Adipocyte (in vitro differentiated cells): ENCODE measurements at regions not wholly inside any gene's neighbourhood (a gene's known extent, or its start where the extent isn't known, plus 50 kb on each side); places are given as distances from the start of the nearest gene placed in this dataset.

Source experiments
- DNase-seq: peaks from one replicate; pipeline ENCODE4 v3.0.0-alpha.2; 2015; ENCODE audit warnings: low read depth
- H3K27me3 ChIP-seq: replicated peaks from 2 replicates; pipeline ENCODE4 v1.7.0; 2013; ENCODE audit warnings: mild to moderate bottlenecking, low read length, moderate library complexity; ENCODE audit not compliant: control insufficient read depth, insufficient read depth
- H3K36me3 ChIP-seq: 2 replicates; pipeline ENCODE4 v1.7.0; 2013; ENCODE audit warnings: low read length, mild to moderate bottlenecking, moderate library complexity; ENCODE audit not compliant: control insufficient read depth, insufficient read depth, severe bottlenecking
- H3K4me1 ChIP-seq: 2 replicates; pipeline ENCODE4 v1.7.0; 2013; ENCODE audit warnings: mild to moderate bottlenecking, low read length, moderate library complexity; ENCODE audit not compliant: control insufficient read depth, insufficient read depth
- H3K4me3 ChIP-seq: 2 replicates; pipeline ENCODE4 v1.7.0; 2013; ENCODE audit warnings: mild to moderate bottlenecking, low read length, moderate library complexity
- H3K9ac ChIP-seq: 2 replicates; pipeline ENCODE4 v1.7.0; 2013; ENCODE audit warnings: mild to moderate bottlenecking, low read length, moderate library complexity
- H3K9me3 ChIP-seq: 2 replicates; pipeline ENCODE4 v1.7.0; 2013; ENCODE audit warnings: mild to moderate bottlenecking, low read length, moderate library complexity; ENCODE audit not compliant: control insufficient read depth

- Histone ChIP-seq H3K4me1 (no peaks in the 10 kb centered on the region), H3K27me3 (no peaks in the 10 kb centered on the region)
Measured at GRCh38 chr12:4089121-4089606, 184.4 kb upstream of the CCND2 start.

GRCh38 chr12:4088451-4088850 is 185.1 kb upstream of the CCND2 start:
- H3K4me1 ChIP-seq, result no peaks in the 10 kb centered on the region
- H3K9me3 ChIP-seq, result no peaks in the 10 kb centered on the region
- H3K9ac ChIP-seq, result no peak overlapping the region
- H3K4me3 ChIP-seq, result no peak overlapping the region
- H3K36me3 ChIP-seq, result no peaks in the 10 kb centered on the region
- no peaks in the 10 kb centered on the region for H3K27me3 ChIP-seq
- DNase-seq, result no peak

More at GRCh38 chr12:4089121-4089606, 184.4 kb upstream of the CCND2 start:
- Histone ChIP-seq H3K9me3 (no peaks in the 10 kb centered on the region), H3K4me3 (no peak overlapping the region), H3K36me3 (no peaks in the 10 kb centered on the region), H3K9ac (no peak overlapping the region)
- DNase-seq, result peak; percentile 41

GRCh38 chr12:4086481-4086880 is 187.1 kb upstream of the CCND2 start:
- peaks cover 5% of the 10 kb centered on the region for H3K27me3 ChIP-seq
- H3K9ac ChIP-seq, result no peak overlapping the region
- no peak overlapping the region for H3K4me3 ChIP-seq
- no peaks in the 10 kb centered on the region for H3K4me1 ChIP-seq
- no peaks in the 10 kb centered on the region for H3K36me3 ChIP-seq
- DNase-seq, result no peak
- no peaks in the 10 kb centered on the region for H3K9me3 ChIP-seq

GRCh38 chr12:4084573-4084972 is 189.0 kb upstream of the CCND2 start:
- Histone ChIP-seq H3K4me1 (no peaks in the 10 kb centered on the region), H3K9me3 (no peaks in the 10 kb centered on the region), H3K9ac (no peak overlapping the region), H3K27me3 (peaks cover 5% of the 10 kb centered on the region), H3K4me3 (no peak overlapping the region), H3K36me3 (no peaks in the 10 kb centered on the region)
- peak; percentile 4 for DNase-seq

GRCh38 chr12:4082809-4083403 is 190.7 kb upstream of the CCND2 start:
- no peaks in the 10 kb centered on the region for H3K4me1 ChIP-seq
- peaks cover 5% of the 10 kb centered on the region for H3K27me3 ChIP-seq
- no peak for DNase-seq
- H3K36me3 ChIP-seq, result no peaks in the 10 kb centered on the region
- no peak overlapping the region for H3K4me3 ChIP-seq
- H3K9ac ChIP-seq, result no peak overlapping the region
- no peaks in the 10 kb centered on the region for H3K9me3 ChIP-seq

- H3K4me1 ChIP-seq, result no peaks in the 10 kb centered on the region
- peaks cover 5% of the 10 kb centered on the region for H3K27me3 ChIP-seq
- no peak for DNase-seq
- H3K4me3 ChIP-seq, result no peak overlapping the region
- no peaks in the 10 kb centered on the region for H3K9me3 ChIP-seq
- no peak overlapping the region for H3K9ac ChIP-seq
- H3K36me3 ChIP-seq, result no peaks in the 10 kb centered on the region
Measured at GRCh38 chr12:4080213-4080612, 193.3 kb upstream of the CCND2 start.

- no peaks in the 10 kb centered on the region for H3K27me3 ChIP-seq
- no peaks in the 10 kb centered on the region for H3K36me3 ChIP-seq
- H3K9me3 ChIP-seq, result peaks cover 4% of the 10 kb centered on the region
- H3K9ac ChIP-seq, result no peak overlapping the region
- H3K4me3 ChIP-seq, result no peak overlapping the region
- no peaks in the 10 kb centered on the region for H3K4me1 ChIP-seq
- DNase-seq, result no peak
Measured at GRCh38 chr12:4074129-4074528, 199.4 kb upstream of the CCND2 start.

- no peaks in the 10 kb centered on the region for H3K4me1 ChIP-seq
- DNase-seq, result no peak
- H3K9me3 ChIP-seq, result peaks cover 4% of the 10 kb centered on the region
- H3K27me3 ChIP-seq, result no peaks in the 10 kb centered on the region
- no peak overlapping the region for H3K4me3 ChIP-seq
- no peaks in the 10 kb centered on the region for H3K36me3 ChIP-seq
- no peak overlapping the region for H3K9ac ChIP-seq
Measured at GRCh38 chr12:4069670-4070010, 196.4 kb upstream of the PARP11 start.

GRCh38 chr12:4068981-4069669 is 195.9 kb upstream of the PARP11 start:
- DNase-seq, result no peak
- Histone ChIP-seq H3K9ac (no peak overlapping the region), H3K4me3 (no peak overlapping the region), H3K27me3 (no peaks in the 10 kb centered on the region), H3K4me1 (no peaks in the 10 kb centered on the region), H3K9me3 (peaks cover 2% of the 10 kb centered on the region), H3K36me3 (no peaks in the 10 kb centered on the region)

GRCh38 chr12:4064008-4064407 is 190.8 kb upstream of the PARP11 start:
- Histone ChIP-seq H3K4me3 (no peak overlapping the region), H3K9ac (no peak overlapping the region), H3K9me3 (no peaks in the 10 kb centered on the region), H3K36me3 (no peaks in the 10 kb centered on the region), H3K4me1 (no peaks in the 10 kb centered on the region), H3K27me3 (peaks cover 9% of the 10 kb centered on the region)
- no peak for DNase-seq

- Histone ChIP-seq H3K9ac (no peak overlapping the region), H3K4me3 (no peak overlapping the region), H3K4me1 (no peaks in the 10 kb centered on the region), H3K9me3 (no peaks in the 10 kb centered on the region), H3K36me3 (no peaks in the 10 kb centered on the region), H3K27me3 (peaks cover 37% of the 10 kb centered on the region)
- DNase-seq, result no peak
Measured at GRCh38 chr12:4059898-4060568, 186.8 kb upstream of the PARP11 start.
